ENCODE measurements at regions not wholly inside any gene's neighbourhood (a gene's known extent, or its start where the extent isn't known, plus 50 kb on each side); places are given as distances from the start of the nearest gene placed in this dataset.

DNA sequence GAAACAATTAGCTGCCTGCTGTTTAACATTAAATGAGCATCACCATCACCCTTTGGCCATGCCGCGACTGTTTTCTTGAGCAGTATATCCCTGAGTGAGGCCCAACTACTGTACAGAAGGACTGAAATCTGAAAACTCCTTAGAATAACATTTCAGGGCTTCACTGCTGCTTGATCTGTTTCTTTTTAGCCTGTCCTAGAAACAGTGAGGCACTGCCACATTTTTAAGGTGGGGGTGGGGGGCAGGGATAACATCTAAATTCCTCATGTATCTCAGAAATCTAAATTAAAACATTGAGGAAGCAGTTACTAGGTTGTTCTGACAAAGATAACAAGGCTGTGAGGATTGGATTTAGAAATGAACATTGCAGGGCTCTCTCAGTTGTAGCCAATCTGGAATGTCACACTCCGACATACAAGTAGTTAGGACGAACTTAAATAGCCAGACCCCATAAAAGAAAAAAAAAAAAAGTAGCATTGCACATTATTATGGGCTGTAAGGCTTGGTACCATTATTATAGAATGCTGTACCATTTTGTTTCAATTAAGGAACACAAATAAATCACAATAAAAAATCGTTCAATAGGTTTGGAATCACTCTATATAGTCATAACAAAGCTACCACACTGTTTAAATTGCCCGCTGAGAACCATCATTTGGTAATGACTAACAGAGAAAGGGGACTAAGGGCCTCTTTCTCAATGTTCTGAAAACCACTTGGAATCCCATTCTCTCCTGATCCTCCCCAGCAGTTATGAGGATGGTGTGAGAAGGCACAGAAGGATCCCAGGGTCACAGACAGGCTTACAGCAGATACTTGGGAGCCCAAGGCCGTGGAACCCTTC lies 256.1 kb downstream of the INHBA start:
- Histone ChIP-seq H4K5ac (ENCODE audit: insufficient read length, low read depth, low read length) (no peak overlapping the region), H4K91ac (replicated peaks; ENCODE audit: insufficient read length, low read length) (no peak overlapping the region), H2AFZ (ENCODE audit: low read length) (0 out of 2 replicates have a peak overlapping the region, but pooled peaks have one; percentile 67), H3K18ac (ENCODE audit: extremely low read depth, low read length) (no peak overlapping the region), H3K9ac (replicated peaks in 1 of 4; ENCODE audit: extremely low read depth in 1 of 4, low read depth in 3 of 4, low read length in 3 of 4) (no peak overlapping the region), H3K23ac (ENCODE audit: insufficient read length) (no peak overlapping the region), H3K4me1 (replicated peaks in 1 of 4; ENCODE audit: control insufficient read depth in 3 of 4, insufficient read depth in 4 of 4, low read length in 3 of 4) (peaks cover 0 to 4% (median 3%) of the 10 kb centered on the region in 4 experiments; a peak in 4 of 7 replicates), H2BK5ac (ENCODE audit: low read depth, low read length) (no peak overlapping the region), H4K20me1 (replicated peaks in 1 of 2; ENCODE audit: control insufficient read depth in 1 of 2, insufficient read depth in 2 of 2, low read length in 2 of 2) (no peaks in the 10 kb centered on the region), H2BK12ac (ENCODE audit: low read depth, low read length) (no peak overlapping the region), H4K8ac (ENCODE audit: extremely low read depth, insufficient read depth, low read length) (no peak overlapping the region; the same call in 1 of the 2 replicates), H3K4me2 (ENCODE audit: insufficient read depth in 1 of 2, low read depth in 2 of 2, low read length in 2 of 2) (no peak overlapping the region), H3K27ac (ENCODE audit: low read depth, low read length) (no peak overlapping the region), H3K4me3 (ENCODE audit: extremely low read depth in 1 of 4, insufficient read depth in 2 of 4, low read depth in 3 of 4, low read length in 4 of 4) (no peak overlapping the region), H3K14ac (ENCODE audit: insufficient read length) (no peak overlapping the region), H3K4ac (replicated peaks; ENCODE audit: insufficient read length, low read depth, low read length) (no peak overlapping the region), H3K9me3 (ENCODE audit: insufficient read depth in 2 of 2, low read depth in 1 of 2, low read length in 1 of 2) (no peaks in the 10 kb centered on the region), H3K23me2 (ENCODE audit: low read depth, low read length) (no peaks in the 10 kb centered on the region), H3K79me2 (ENCODE audit: control insufficient read depth in 1 of 2, insufficient read depth in 2 of 2, low read length in 2 of 2) (no peaks in the 10 kb centered on the region), H2BK120ac (replicated peaks; ENCODE audit: low read depth, low read length) (no peak overlapping the region), H3K36me3 (ENCODE audit: control insufficient read depth in 2 of 4, insufficient read depth in 4 of 4, low read length in 3 of 4) (no peaks in the 10 kb centered on the region), H3K79me1 (ENCODE audit: low read depth, low read length) (no peaks in the 10 kb centered on the region), H2AK5ac (ENCODE audit: low read depth, low read length) (no peak overlapping the region), H3K56ac (replicated peaks; ENCODE audit: insufficient read length, low read depth, low read length) (no peak overlapping the region), H2BK20ac (ENCODE audit: low read length) (no peak overlapping the region), H3K27me3 (replicated peaks in 1 of 4; ENCODE audit: control insufficient read depth in 3 of 4, extremely low read depth in 1 of 4, insufficient read depth in 3 of 4, low read length in 3 of 4) (no peaks in the 10 kb centered on the region), H2BK15ac (ENCODE audit: low read length) (no peak overlapping the region)
- 85% methylated on average over 7 of the region's 7 CpGs; no CpG with 5 or more reads in 1 of the 2 experiments for WGBS, 2 experiments (ENCODE audit: extremely low coverage in 1 of 2, insufficient coverage in 1 of 2, insufficient read length in 1 of 2, insufficient replicate concordance in 2 of 2, low coverage in 1 of 2, low lambda C conversion rate in 2 of 2, missing lambda C conversion rate in 1 of 2)
- no peak for DNase-seq (ENCODE audit: low read depth in 1 of 2, low spot score in 2 of 2)
- ChIA-PET CTCF (ENCODE audit: partially characterized antibody) (no interaction called here), POLR2A (ENCODE audit: partially characterized antibody) (no interaction called here)
- FAIRE-seq: no peak
- TF ChIP-seq KDM1A (IDR thresholded peaks at IDR 0.05; ENCODE audit: borderline replicate concordance, low read length) (no peak), CTBP2 (IDR thresholded peaks at IDR 0.05; ENCODE audit: borderline replicate concordance, insufficient read depth, insufficient read length, low read length) (no peak), TBP (IDR thresholded peaks at IDR 0.05; ENCODE audit: low read depth, low read length) (no peak), EGR1 (IDR thresholded peaks at IDR 0.05; ENCODE audit: borderline replicate concordance, low read depth, low read length) (no peak)
